CD4-positive, CD25-positive, alpha-beta regulatory T cell (primary cell): ENCODE measurements at regions not wholly inside any gene's neighbourhood (a gene's known extent, or its start where the extent isn't known, plus 50 kb on each side); places are given as distances from the start of the nearest gene placed in this dataset.

Experiments
- ATAC-seq, 2 donors: fragments of 150-1000 bp; cut with Tn5 transposase; one replicate each; pipeline ENCODE4 v1.10.0; 2021; ENCODE audit warnings: low read depth in 2 of 2, moderate number of reproducible peaks in 2 of 2, moderate library complexity in 1 of 2
- DNase-seq, 3 donors: peaks; one replicate each; pipeline versions ENCODE4 v3.0.0 to v3.0.0-alpha.2; 2012 to 2022; ENCODE audit warnings: mixed read lengths in 1 of 3
- H3K27ac ChIP-seq: one replicate; pipeline ENCODE4 v1.7.0; 2013; ENCODE audit warnings: mild to moderate bottlenecking, low read length; ENCODE audit not compliant: insufficient read depth, poor library complexity, severe bottlenecking
- H3K27me3 ChIP-seq: one replicate; pipeline ENCODE4 v1.7.0; 2013; ENCODE audit warnings: low read length; ENCODE audit not compliant: control insufficient read depth, insufficient read depth
- H3K36me3 ChIP-seq: one replicate; pipeline ENCODE4 v1.7.0; 2013; ENCODE audit warnings: mild to moderate bottlenecking, low read length, moderate library complexity; ENCODE audit not compliant: control insufficient read depth, insufficient read depth
- H3K4me1 ChIP-seq: 2 replicates; pipeline ENCODE4 v1.7.0; 2013; ENCODE audit warnings: mild to moderate bottlenecking, low read length; ENCODE audit not compliant: insufficient read depth, control insufficient read depth, poor library complexity, severe bottlenecking
- H3K4me3 ChIP-seq: one replicate; pipeline ENCODE4 v1.7.0; 2013; ENCODE audit warnings: low read depth, mild to moderate bottlenecking, low read length, moderate library complexity
- H3K9me3 ChIP-seq, 2 experiments: 1 replicate in 1 of 2; 2 replicates in 1 of 2; pipeline ENCODE4 v1.7.0; 2013; ENCODE audit warnings: low read length in 2 of 2, mild to moderate bottlenecking in 1 of 2, moderate library complexity in 1 of 2; ENCODE audit not compliant: control insufficient read depth in 2 of 2
- H3K27ac Mint-ChIP-seq, 3 donors: one replicate each; pipeline ENCODE4 v1.8.0; 2020 to 2022; ENCODE audit warnings: mild to moderate bottlenecking in 3 of 3, mixed read lengths in 3 of 3, moderate library complexity in 2 of 3
- H3K27me3 Mint-ChIP-seq: one replicate; pipeline ENCODE4 v1.8.0; 2022; ENCODE audit warnings: mild to moderate bottlenecking, mixed read lengths
- H3K36me3 Mint-ChIP-seq: one replicate; pipeline ENCODE4 v1.8.0; 2020; ENCODE audit warnings: mixed read lengths
- H3K4me1 Mint-ChIP-seq, 4 donors: one replicate each; pipeline ENCODE4 v1.8.0; 2020 to 2022; ENCODE audit warnings: mixed read lengths in 4 of 4, mild to moderate bottlenecking in 1 of 4
- H3K4me3 Mint-ChIP-seq, 4 donors: one replicate each; pipeline ENCODE4 v1.8.0; 2020 to 2022; ENCODE audit warnings: mild to moderate bottlenecking in 4 of 4, mixed read lengths in 4 of 4, moderate library complexity in 3 of 4
- H3K9me3 Mint-ChIP-seq, 7 donors: one replicate each; pipeline ENCODE4 v1.8.0; 2020 to 2022; ENCODE audit warnings: mixed read lengths in 7 of 7, mild to moderate bottlenecking in 3 of 7, moderate library complexity in 2 of 7

GRCh38 chr3:128559486-128560225 lies 66.7 kb upstream of the GATA2 start:
- peaks cover 3% of the 10 kb centered on the region for H3K27me3 ChIP-seq
- Mint-ChIP-seq H3K27ac (peak overlapping the region in 1 of 3 donors; percentile 25), H3K27me3 (peaks cover 56% of the 10 kb centered on the region), H3K36me3 (peaks cover 4% of the 10 kb centered on the region), H3K4me3 (no peak overlapping the region), H3K4me1 (peaks cover 0 to 7% (median 0%) of the 10 kb centered on the region in 4 donors), H3K9me3 (peaks cover 0 to 6% (median 0%) of the 10 kb centered on the region in 7 donors)
- H3K4me3 ChIP-seq = no peak overlapping the region
- no peaks in the 10 kb centered on the region for H3K4me1 ChIP-seq
- no peaks in the 10 kb centered on the region for H3K36me3 ChIP-seq
- no peak overlapping the region for H3K27ac ChIP-seq
- H3K9me3 ChIP-seq = no peaks in the 10 kb centered on the region
- ATAC-seq (no peak), DNase-seq (peak in 1 of 3 donors; percentile 50)

- H3K4me3 ChIP-seq = no peak overlapping the region
- Mint-ChIP-seq H3K27ac (no peak overlapping the region), H3K36me3 (peaks cover 4% of the 10 kb centered on the region), H3K9me3 (peaks cover 0 to 6% (median 0%) of the 10 kb centered on the region in 7 donors), H3K4me1 (peaks cover 0 to 14% (median 5%) of the 10 kb centered on the region in 4 donors), H3K27me3 (peaks cover 65% of the 10 kb centered on the region), H3K4me3 (no peak overlapping the region)
- no peak for ATAC-seq
- peaks cover 9% of the 10 kb centered on the region for H3K27me3 ChIP-seq
- no peaks in the 10 kb centered on the region for H3K4me1 ChIP-seq
- H3K27ac ChIP-seq = no peak overlapping the region
- no peaks in the 10 kb centered on the region for H3K36me3 ChIP-seq
- H3K9me3 ChIP-seq = no peaks in the 10 kb centered on the region
- no peak for DNase-seq
Measured at GRCh38 chr3:128557531-128558280, 64.7 kb upstream of the GATA2 start.

- peaks cover 0 to 6% (median 0%) of the 10 kb centered on the region in 7 donors for H3K9me3 Mint-ChIP-seq
- no peak overlapping the region for H3K27ac Mint-ChIP-seq
- H3K4me3 Mint-ChIP-seq = no peak overlapping the region
- peaks cover 4% of the 10 kb centered on the region for H3K36me3 Mint-ChIP-seq
- Histone ChIP-seq H3K4me1 (no peaks in the 10 kb centered on the region), H3K4me3 (no peak overlapping the region), H3K27me3 (peaks cover 9% of the 10 kb centered on the region), H3K9me3 (no peaks in the 10 kb centered on the region), H3K36me3 (no peaks in the 10 kb centered on the region), H3K27ac (no peak overlapping the region)
- no peak for DNase-seq
- peaks cover 0 to 14% (median 5%) of the 10 kb centered on the region in 4 donors for H3K4me1 Mint-ChIP-seq
- ATAC-seq = no peak
- H3K27me3 Mint-ChIP-seq = peaks cover 68% of the 10 kb centered on the region
Measured at GRCh38 chr3:128556907-128557306, 63.9 kb upstream of the GATA2 start.

- Mint-ChIP-seq H3K36me3 (peaks cover 4% of the 10 kb centered on the region), H3K4me3 (no peak overlapping the region), H3K27me3 (peaks cover 68% of the 10 kb centered on the region), H3K4me1 (peaks cover 0 to 14% (median 5%) of the 10 kb centered on the region in 4 donors), H3K9me3 (peaks cover 0 to 6% (median 0%) of the 10 kb centered on the region in 7 donors), H3K27ac (no peak overlapping the region)
- Histone ChIP-seq H3K27me3 (peaks cover 9% of the 10 kb centered on the region), H3K36me3 (no peaks in the 10 kb centered on the region), H3K27ac (no peak overlapping the region), H3K4me3 (no peak overlapping the region), H3K4me1 (no peaks in the 10 kb centered on the region), H3K9me3 (no peaks in the 10 kb centered on the region)
- ATAC-seq (no peak), DNase-seq (no peak)
Measured at GRCh38 chr3:128556384-128556783, 63.4 kb upstream of the GATA2 start.

GRCh38 chr3:128555841-128556240 lies 62.8 kb upstream of the GATA2 start:
- no peak for ATAC-seq
- DNase-seq = no peak
- Mint-ChIP-seq H3K27me3 (peaks cover 64% of the 10 kb centered on the region), H3K36me3 (peaks cover 4% of the 10 kb centered on the region), H3K9me3 (peaks cover 0 to 6% (median 0%) of the 10 kb centered on the region in 7 donors), H3K4me3 (no peak overlapping the region), H3K4me1 (peaks cover 0 to 14% (median 5%) of the 10 kb centered on the region in 4 donors), H3K27ac (no peak overlapping the region)
- no peaks in the 10 kb centered on the region for H3K36me3 ChIP-seq
- H3K4me1 ChIP-seq = no peaks in the 10 kb centered on the region
- H3K4me3 ChIP-seq = no peak overlapping the region
- peaks cover 9% of the 10 kb centered on the region for H3K27me3 ChIP-seq
- H3K9me3 ChIP-seq = no peaks in the 10 kb centered on the region
- no peak overlapping the region for H3K27ac ChIP-seq

GRCh38 chr3:128555098-128555825 lies 62.3 kb upstream of the GATA2 start:
- H3K9me3 ChIP-seq = no peaks in the 10 kb centered on the region
- Mint-ChIP-seq H3K36me3 (peaks cover 4% of the 10 kb centered on the region), H3K4me3 (no peak overlapping the region), H3K27ac (no peak overlapping the region), H3K27me3 (peaks cover 62% of the 10 kb centered on the region), H3K4me1 (peaks cover 0 to 14% (median 5%) of the 10 kb centered on the region in 4 donors), H3K9me3 (peaks cover 0 to 6% (median 0%) of the 10 kb centered on the region in 7 donors)
- DNase-seq (peak in 1 of 3 donors; percentile 41), ATAC-seq (no peak)
- no peak overlapping the region for H3K27ac ChIP-seq
- no peak overlapping the region for H3K4me3 ChIP-seq
- no peaks in the 10 kb centered on the region for H3K4me1 ChIP-seq
- H3K27me3 ChIP-seq = peaks cover 9% of the 10 kb centered on the region
- H3K36me3 ChIP-seq = no peaks in the 10 kb centered on the region

GRCh38 chr3:128554465-128555097 lies 61.6 kb upstream of the GATA2 start:
- peaks cover 55% of the 10 kb centered on the region for H3K27me3 Mint-ChIP-seq

More at GRCh38 chr3:128554465-128555097, 61.6 kb upstream of the GATA2 start:
- ATAC-seq = no peak
- Histone ChIP-seq H3K4me1 (no peaks in the 10 kb centered on the region), H3K36me3 (no peaks in the 10 kb centered on the region), H3K4me3 (no peak overlapping the region), H3K27ac (no peak overlapping the region), H3K27me3 (peaks cover 9% of the 10 kb centered on the region), H3K9me3 (no peaks in the 10 kb centered on the region)
- peaks cover 4% of the 10 kb centered on the region for H3K36me3 Mint-ChIP-seq
- peaks cover 0 to 12% (median 5%) of the 10 kb centered on the region in 4 donors for H3K4me1 Mint-ChIP-seq
- H3K4me3 Mint-ChIP-seq = peak overlapping the region in 2 of 4 donors; percentile 10 to 22
- H3K27ac Mint-ChIP-seq = no peak overlapping the region
- peaks cover 0 to 6% (median 0%) of the 10 kb centered on the region in 7 donors for H3K9me3 Mint-ChIP-seq
- DNase-seq = no peak
